ENCODE measurements at regions not wholly inside any gene's neighbourhood (a gene's known extent, or its start where the extent isn't known, plus 50 kb on each side); places are given as distances from the start of the nearest gene placed in this dataset.
"Not testable (repeated sequence)": the region's sequence is repeated elsewhere in the genome, so short reads cannot be mapped to it uniquely, and the experiment has no call there.

DNA sequence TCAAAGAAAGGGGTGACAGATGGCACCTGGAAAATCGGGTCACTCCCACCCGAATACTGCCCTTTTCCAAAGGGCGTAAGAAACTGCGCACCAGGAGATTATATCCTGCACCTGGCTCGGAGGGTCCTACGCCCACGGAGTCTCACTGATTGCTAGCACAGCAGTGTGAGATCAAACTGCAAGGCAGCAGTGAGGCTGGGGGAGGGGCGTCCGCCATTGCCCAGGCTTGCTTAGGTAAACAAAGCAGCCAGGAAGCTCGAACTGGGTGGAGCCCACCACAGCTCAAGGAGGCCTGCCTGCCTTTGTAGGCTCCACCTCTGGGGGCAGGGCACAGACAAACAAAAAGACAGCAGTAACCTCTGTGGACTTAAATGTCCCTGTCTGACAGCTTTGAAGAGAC lies 166.0 kb downstream of the JRKL start:
- H3K27me3 ChIP-seq (ENCODE audit: insufficient read depth); H3K4me1 Mint-ChIP-seq; H4K20me1 ChIP-seq (replicated peaks; ENCODE audit: insufficient read depth); H3K4me1 ChIP-seq (ENCODE audit: insufficient read depth); H3K27ac ChIP-seq (ENCODE audit: low read depth); H3K9me2 ChIP-seq (ENCODE audit: insufficient read depth); H3K4me3 ChIP-seq; ATAC-seq; H3K27ac Mint-ChIP-seq; H3K36me3 ChIP-seq (ENCODE audit: insufficient read depth); H3K27me3 Mint-ChIP-seq (ENCODE audit: insufficient read depth, low read depth, poor library complexity); H3K4me3 Mint-ChIP-seq; H3K79me2 ChIP-seq (replicated peaks; ENCODE audit: insufficient read depth); DNase-seq (ENCODE audit: low spot score); H2AFZ ChIP-seq; H3F3A ChIP-seq (replicated peaks; ENCODE audit: low read depth); H3K4me2 ChIP-seq: not testable (repeated sequence)
- Mint-ChIP-seq H3K9me3 (peaks cover 25% of the 10 kb centered on the region), H3K36me3 (ENCODE audit: low read depth) (peaks cover 13% of the 10 kb centered on the region; the same call in 2 of the 3 replicates)

DNA sequence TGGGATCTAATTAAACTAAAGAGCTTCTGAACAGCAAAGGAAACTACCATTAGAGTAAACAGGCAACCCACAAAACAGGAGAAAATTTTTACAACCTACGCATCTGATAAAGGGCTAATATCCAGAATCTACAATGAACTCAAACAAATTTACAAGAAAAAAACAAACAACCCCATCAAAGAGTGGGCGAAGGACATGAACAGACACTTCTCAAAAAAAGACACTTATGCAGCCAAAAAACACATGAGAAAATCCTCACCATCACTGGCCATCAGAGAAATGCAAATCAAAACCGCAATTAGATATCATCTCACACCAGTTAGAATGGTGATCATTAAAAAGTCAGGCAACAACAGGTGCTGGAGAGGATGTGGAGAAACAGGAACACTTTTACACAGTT lies 170.9 kb downstream of the JRKL start:
- H3K4me1 Mint-ChIP-seq; H3K4me1 ChIP-seq (ENCODE audit: insufficient read depth); H3K27ac Mint-ChIP-seq; H3K4me2 ChIP-seq; H3K4me3 Mint-ChIP-seq; H3K79me2 ChIP-seq (replicated peaks; ENCODE audit: insufficient read depth); H3K27me3 Mint-ChIP-seq (ENCODE audit: insufficient read depth, low read depth, poor library complexity); H3K9me2 ChIP-seq (ENCODE audit: insufficient read depth); H2AFZ ChIP-seq; H3K27me3 ChIP-seq (ENCODE audit: insufficient read depth); ATAC-seq; H3K4me3 ChIP-seq; DNase-seq (ENCODE audit: low spot score); H4K20me1 ChIP-seq (replicated peaks; ENCODE audit: insufficient read depth); H3F3A ChIP-seq (replicated peaks; ENCODE audit: low read depth); H3K36me3 ChIP-seq (ENCODE audit: insufficient read depth); H3K27ac ChIP-seq (ENCODE audit: low read depth): not testable (repeated sequence)
- Mint-ChIP-seq H3K36me3 (ENCODE audit: low read depth) (peaks cover 11% of the 10 kb centered on the region; the same call in 2 of the 3 replicates), H3K9me3 (peaks cover 26% of the 10 kb centered on the region)

DNA sequence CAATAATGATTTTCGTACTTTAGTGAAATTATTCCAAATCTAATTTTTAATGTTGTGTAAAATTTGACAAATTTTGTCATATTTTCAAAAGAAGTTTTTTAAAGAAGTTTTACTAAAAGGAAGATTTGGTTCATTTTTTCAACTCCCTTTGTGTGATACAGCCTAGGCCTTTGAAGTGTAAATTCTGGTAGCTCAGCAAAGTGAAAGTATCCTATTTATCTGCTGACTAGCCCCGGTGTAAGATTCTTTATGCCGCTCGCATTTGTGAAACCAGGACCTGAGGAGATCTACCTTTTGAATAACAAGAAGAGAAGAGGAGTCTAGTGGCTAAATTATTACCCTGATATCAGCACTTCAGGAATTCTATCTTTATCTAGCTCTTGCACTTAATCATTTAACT lies 177.4 kb downstream of the JRKL start:
- Mint-ChIP-seq H3K9me3 (no peaks in the 10 kb centered on the region), H3K27me3 (ENCODE audit: insufficient read depth, low read depth, poor library complexity) (peaks cover 1% of the 10 kb centered on the region), H3K4me1 (peaks cover 18% of the 10 kb centered on the region), H3K27ac (no peak overlapping the region; the same call in 1 of the 2 replicates), H3K4me3 (peak overlapping the region; percentile 22; the same call in 2 of the 3 replicates), H3K36me3 (ENCODE audit: low read depth) (no peaks in the 10 kb centered on the region)
- DNase-seq (ENCODE audit: low spot score), result peak; percentile 47
- Histone ChIP-seq H3K27me3 (ENCODE audit: insufficient read depth) (no peaks in the 10 kb centered on the region), H3K27ac (ENCODE audit: low read depth) (no peak overlapping the region; the same call in 1 of the 2 replicates), H3K4me1 (ENCODE audit: insufficient read depth) (peaks cover 12% of the 10 kb centered on the region; the same call in 1 of the 2 replicates), H3K9me2 (ENCODE audit: insufficient read depth) (no peaks in the 10 kb centered on the region; the same call in 1 of the 2 replicates), H4K20me1 (replicated peaks; ENCODE audit: insufficient read depth) (no peaks in the 10 kb centered on the region), H3K79me2 (replicated peaks; ENCODE audit: insufficient read depth) (no peaks in the 10 kb centered on the region), H3K36me3 (ENCODE audit: insufficient read depth) (no peaks in the 10 kb centered on the region; the same call in 1 of the 2 replicates), H2AFZ (no peak overlapping the region), H3K4me3 (peak overlapping the region; percentile 6), H3F3A (replicated peaks; ENCODE audit: low read depth) (no peaks in the 10 kb centered on the region), H3K4me2 (peak overlapping the region; percentile 28)
- peak; percentile 73 for ATAC-seq
- no peak for TF ChIP-seq CREB1 (CRISPR knock-in tag; IDR thresholded peaks at IDR 0.05; ENCODE audit: low read depth)
- no peak for TF ChIP-seq NANOG (IDR thresholded peaks at IDR 0.05; ENCODE audit: borderline replicate concordance)
- TF ChIP-seq STAT1 (IDR thresholded peaks at IDR 0.05; ENCODE audit: unreplicated experiment), result no peak
- no peak for TF ChIP-seq ZNF114 (CRISPR knock-in tag; IDR thresholded peaks at IDR 0.05)
- no peak for TF ChIP-seq POLR2AphosphoS5 (IDR thresholded peaks at IDR 0.05; ENCODE audit: low read depth)
- TF ChIP-seq EZH2phosphoT487 (IDR thresholded peaks at IDR 0.05; ENCODE audit: unreplicated experiment), result no peak
- TF ChIP-seq, protein P1, sequence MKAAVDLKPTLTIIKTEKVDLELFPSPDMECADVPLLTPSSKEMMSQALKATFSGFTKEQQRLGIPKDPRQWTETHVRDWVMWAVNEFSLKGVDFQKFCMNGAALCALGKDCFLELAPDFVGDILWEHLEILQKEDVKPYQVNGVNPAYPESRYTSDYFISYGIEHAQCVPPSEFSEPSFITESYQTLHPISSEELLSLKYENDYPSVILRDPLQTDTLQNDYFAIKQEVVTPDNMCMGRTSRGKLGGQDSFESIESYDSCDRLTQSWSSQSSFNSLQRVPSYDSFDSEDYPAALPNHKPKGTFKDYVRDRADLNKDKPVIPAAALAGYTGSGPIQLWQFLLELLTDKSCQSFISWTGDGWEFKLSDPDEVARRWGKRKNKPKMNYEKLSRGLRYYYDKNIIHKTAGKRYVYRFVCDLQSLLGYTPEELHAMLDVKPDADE (IDR thresholded peaks at IDR 0.05), result no peak
- TF ChIP-seq, protein P2, sequence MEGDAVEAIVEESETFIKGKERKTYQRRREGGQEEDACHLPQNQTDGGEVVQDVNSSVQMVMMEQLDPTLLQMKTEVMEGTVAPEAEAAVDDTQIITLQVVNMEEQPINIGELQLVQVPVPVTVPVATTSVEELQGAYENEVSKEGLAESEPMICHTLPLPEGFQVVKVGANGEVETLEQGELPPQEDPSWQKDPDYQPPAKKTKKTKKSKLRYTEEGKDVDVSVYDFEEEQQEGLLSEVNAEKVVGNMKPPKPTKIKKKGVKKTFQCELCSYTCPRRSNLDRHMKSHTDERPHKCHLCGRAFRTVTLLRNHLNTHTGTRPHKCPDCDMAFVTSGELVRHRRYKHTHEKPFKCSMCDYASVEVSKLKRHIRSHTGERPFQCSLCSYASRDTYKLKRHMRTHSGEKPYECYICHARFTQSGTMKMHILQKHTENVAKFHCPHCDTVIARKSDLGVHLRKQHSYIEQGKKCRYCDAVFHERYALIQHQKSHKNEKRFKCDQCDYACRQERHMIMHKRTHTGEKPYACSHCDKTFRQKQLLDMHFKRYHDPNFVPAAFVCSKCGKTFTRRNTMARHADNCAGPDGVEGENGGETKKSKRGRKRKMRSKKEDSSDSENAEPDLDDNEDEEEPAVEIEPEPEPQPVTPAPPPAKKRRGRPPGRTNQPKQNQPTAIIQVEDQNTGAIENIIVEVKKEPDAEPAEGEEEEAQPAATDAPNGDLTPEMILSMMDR (conservative IDR thresholded peaks at IDR 0.05; ENCODE audit: low read depth in 2 of 2), result no peak
- no peak for TF ChIP-seq ZNF331 (CRISPR knock-in tag; IDR thresholded peaks at IDR 0.05; ENCODE audit: low read depth)

Measured in GM23338 (cell line).